ENCODE measurements at regions not wholly inside any gene's neighbourhood (a gene's known extent, or its start where the extent isn't known, plus 50 kb on each side); places are given as distances from the start of the nearest gene placed in this dataset.

DNA sequence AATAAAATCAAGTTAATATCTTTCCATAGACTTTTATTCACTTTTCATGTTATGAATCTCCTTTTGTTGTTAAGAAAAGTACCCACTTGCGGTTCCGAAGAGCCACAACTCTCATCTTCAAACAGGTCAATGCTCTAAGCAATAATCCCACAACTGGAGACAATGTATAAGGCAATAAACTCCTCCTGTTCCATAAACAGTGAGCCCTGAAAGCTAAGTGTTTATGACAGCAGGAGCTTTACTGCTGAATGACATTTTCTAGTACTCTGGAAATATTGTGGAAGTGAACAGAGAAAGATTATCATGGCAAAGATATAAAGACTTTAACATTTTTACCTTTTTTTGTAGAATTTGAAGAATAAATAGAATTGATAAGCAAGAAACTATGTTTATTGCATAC lies 213.5 kb upstream of the MBL2 start:
- H3K9me3 ChIP-seq, result no peaks in the 10 kb centered on the region
- H3K4me1 ChIP-seq, result no peaks in the 10 kb centered on the region
- no peak for TF ChIP-seq POLR2AphosphoS5 (IDR thresholded peaks at IDR 0.05; ENCODE audit: insufficient read depth in 1 of 2, low read depth in 1 of 2)
- TF ChIP-seq, protein P1, sequence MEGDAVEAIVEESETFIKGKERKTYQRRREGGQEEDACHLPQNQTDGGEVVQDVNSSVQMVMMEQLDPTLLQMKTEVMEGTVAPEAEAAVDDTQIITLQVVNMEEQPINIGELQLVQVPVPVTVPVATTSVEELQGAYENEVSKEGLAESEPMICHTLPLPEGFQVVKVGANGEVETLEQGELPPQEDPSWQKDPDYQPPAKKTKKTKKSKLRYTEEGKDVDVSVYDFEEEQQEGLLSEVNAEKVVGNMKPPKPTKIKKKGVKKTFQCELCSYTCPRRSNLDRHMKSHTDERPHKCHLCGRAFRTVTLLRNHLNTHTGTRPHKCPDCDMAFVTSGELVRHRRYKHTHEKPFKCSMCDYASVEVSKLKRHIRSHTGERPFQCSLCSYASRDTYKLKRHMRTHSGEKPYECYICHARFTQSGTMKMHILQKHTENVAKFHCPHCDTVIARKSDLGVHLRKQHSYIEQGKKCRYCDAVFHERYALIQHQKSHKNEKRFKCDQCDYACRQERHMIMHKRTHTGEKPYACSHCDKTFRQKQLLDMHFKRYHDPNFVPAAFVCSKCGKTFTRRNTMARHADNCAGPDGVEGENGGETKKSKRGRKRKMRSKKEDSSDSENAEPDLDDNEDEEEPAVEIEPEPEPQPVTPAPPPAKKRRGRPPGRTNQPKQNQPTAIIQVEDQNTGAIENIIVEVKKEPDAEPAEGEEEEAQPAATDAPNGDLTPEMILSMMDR (IDR thresholded peaks at IDR 0.05), result no peak
- no peak for TF ChIP-seq POLR2A (IDR thresholded peaks at IDR 0.05)
- no peaks in the 10 kb centered on the region for H3K27me3 ChIP-seq
- no peak overlapping the region for H3K4me3 ChIP-seq
- H3K36me3 ChIP-seq, result no peaks in the 10 kb centered on the region
- H3K27ac ChIP-seq, result no peak overlapping the region
- intact Hi-C loops (cut with DNase I), result no loop called here
- no peak for DNase-seq (ENCODE audit: extremely low spot score in 2 of 2)

DNA sequence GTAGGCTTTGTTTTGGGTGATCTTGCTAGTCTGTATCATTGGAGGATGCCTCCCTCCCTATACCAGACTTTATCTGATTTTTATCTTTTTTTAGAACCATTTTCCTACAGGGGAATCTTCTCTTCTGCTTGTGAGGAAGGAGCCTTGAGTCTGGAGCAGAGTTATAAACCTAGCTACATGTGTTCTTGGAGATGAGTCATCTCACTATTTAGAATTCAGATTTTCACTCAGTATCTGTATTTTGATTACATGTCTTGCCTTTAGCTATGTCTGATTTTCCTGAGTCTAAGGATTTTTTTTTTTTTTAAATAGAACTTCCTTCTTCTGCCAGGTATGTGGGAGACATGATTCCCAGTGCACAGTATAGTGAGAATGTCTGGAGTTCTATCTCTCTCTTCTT lies 211.6 kb upstream of the MBL2 start:
- no peak for DNase-seq (ENCODE audit: extremely low spot score in 2 of 2)
- Histone ChIP-seq H3K27me3 (no peaks in the 10 kb centered on the region), H3K27ac (no peak overlapping the region), H3K4me1 (no peaks in the 10 kb centered on the region), H3K4me3 (no peak overlapping the region), H3K9me3 (no peaks in the 10 kb centered on the region), H3K36me3 (no peaks in the 10 kb centered on the region)
- intact Hi-C loops (cut with DNase I), result no loop called here
- TF ChIP-seq POLR2AphosphoS5 (IDR thresholded peaks at IDR 0.05; ENCODE audit: insufficient read depth in 1 of 2, low read depth in 1 of 2), result no peak
- TF ChIP-seq POLR2A (IDR thresholded peaks at IDR 0.05), result no peak
- TF ChIP-seq, protein P1 (IDR thresholded peaks at IDR 0.05), result no peak

DNA sequence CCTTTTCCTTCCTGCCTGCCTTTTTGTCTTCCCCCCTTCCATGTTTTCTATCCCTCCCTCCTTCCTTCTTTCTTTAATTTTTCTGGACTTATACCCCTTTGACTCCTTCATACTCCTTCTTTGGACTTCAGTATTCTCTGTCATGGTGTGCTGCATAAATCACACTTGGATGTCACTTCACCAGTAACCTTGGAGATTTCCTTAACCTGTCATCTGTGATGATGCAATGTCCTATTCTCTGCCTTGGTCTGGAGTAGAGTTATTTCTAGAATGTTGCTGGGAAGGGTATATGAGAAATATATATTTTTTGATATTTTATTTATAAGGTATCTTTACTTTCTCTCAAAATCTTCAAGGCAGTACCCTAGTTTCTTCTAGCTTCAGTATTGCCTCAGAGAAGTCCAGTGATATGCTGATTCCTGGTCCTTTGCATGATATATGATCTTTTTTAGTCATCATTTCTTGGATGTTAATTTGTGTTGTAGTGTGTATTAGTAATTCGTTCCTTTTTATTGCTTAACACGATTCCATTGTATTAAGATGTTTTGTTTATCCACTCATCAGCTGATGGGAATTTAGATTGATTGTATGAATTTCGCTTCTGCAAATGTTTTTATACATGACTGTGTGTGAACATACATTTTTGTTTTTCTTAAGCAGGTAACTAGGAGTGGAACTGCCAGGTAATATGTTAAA lies 206.9 kb upstream of the MBL2 start:
- no peak for TF ChIP-seq POLR2AphosphoS5 (IDR thresholded peaks at IDR 0.05; ENCODE audit: insufficient read depth in 1 of 2, low read depth in 1 of 2)
- TF ChIP-seq, protein P1 (IDR thresholded peaks at IDR 0.05), result no peak
- TF ChIP-seq POLR2A (IDR thresholded peaks at IDR 0.05), result no peak
- intact Hi-C loops (cut with DNase I), result no loop called here
- H3K9me3 ChIP-seq, result no peaks in the 10 kb centered on the region
- H3K27ac ChIP-seq, result no peak overlapping the region
- H3K27me3 ChIP-seq, result no peaks in the 10 kb centered on the region
- H3K36me3 ChIP-seq, result no peaks in the 10 kb centered on the region
- no peak for DNase-seq (ENCODE audit: extremely low spot score in 2 of 2)
- H3K4me1 ChIP-seq, result no peaks in the 10 kb centered on the region
- no peak overlapping the region for H3K4me3 ChIP-seq

DNA sequence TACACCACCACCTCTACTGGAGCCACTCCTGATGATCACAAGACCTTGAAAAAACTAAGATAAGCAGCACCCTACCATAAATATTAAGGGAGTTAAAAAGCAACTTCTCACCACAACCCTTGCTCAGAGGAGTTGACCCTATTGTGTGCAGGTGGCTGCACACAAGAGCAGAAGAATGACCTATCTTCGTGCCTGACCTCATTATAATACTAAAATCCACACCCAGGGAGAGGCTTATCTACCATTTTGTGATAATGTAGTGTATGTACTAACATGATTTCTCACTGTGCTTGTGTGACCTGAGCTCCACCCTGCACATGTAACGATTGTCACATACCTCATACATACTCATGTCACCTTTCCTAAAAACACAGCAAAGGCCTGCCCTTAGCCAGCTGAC lies 205.0 kb upstream of the MBL2 start:
- Histone ChIP-seq H3K27ac (no peak overlapping the region), H3K9me3 (no peaks in the 10 kb centered on the region), H3K27me3 (no peaks in the 10 kb centered on the region), H3K4me3 (no peak overlapping the region), H3K4me1 (no peaks in the 10 kb centered on the region), H3K36me3 (no peaks in the 10 kb centered on the region)
- TF ChIP-seq POLR2A (IDR thresholded peaks at IDR 0.05) (no peak), POLR2AphosphoS5 (IDR thresholded peaks at IDR 0.05; ENCODE audit: insufficient read depth in 1 of 2, low read depth in 1 of 2) (no peak)
- TF ChIP-seq, protein P1 (IDR thresholded peaks at IDR 0.05), result no peak
- intact Hi-C loops (cut with DNase I), result no loop called here
- no peak for DNase-seq (ENCODE audit: extremely low spot score in 2 of 2)
